ENCODE measurements at regions not wholly inside any gene's neighbourhood (a gene's known extent, or its start where the extent isn't known, plus 50 kb on each side); places are given as distances from the start of the nearest gene placed in this dataset.

- DNase-seq (ENCODE audit: low spot score in 2 of 2) = no peak
- no peaks in the 10 kb centered on the region for H3K9me3 ChIP-seq
- H3K4me3 ChIP-seq = no peak overlapping the region
- WGBS, 2 donors = 84 to 85% methylated on average over 2 of the region's 2 CpGs
- peaks cover 0 to 8% (median 2%) of the 10 kb centered on the region in 4 donors for H3K4me1 ChIP-seq
- TF ChIP-seq CTCF (IDR thresholded peaks at IDR 0.05) = no peak
- TF ChIP-seq EP300 (IDR thresholded peaks at IDR 0.05) = no peak
- no peak for TF ChIP-seq POLR2A (IDR thresholded peaks at IDR 0.05)
- no peak overlapping the region for H3K27ac ChIP-seq
- H3K36me3 ChIP-seq = no peaks in the 10 kb centered on the region
- no peaks in the 10 kb centered on the region for H3K27me3 ChIP-seq
Measured at GRCh38 chr7:17710312-17710711, 230.0 kb downstream of the SNX13 start.

GRCh38 chr7:17713584-17713983 is 226.7 kb downstream of the SNX13 start:
- DNase-seq (ENCODE audit: low spot score in 2 of 2) = no peak
- no peaks in the 10 kb centered on the region for H3K27me3 ChIP-seq
- no peak overlapping the region for H3K4me3 ChIP-seq
- no peaks in the 10 kb centered on the region for H3K4me1 ChIP-seq
- H3K9me3 ChIP-seq = no peaks in the 10 kb centered on the region
- TF ChIP-seq POLR2A (IDR thresholded peaks at IDR 0.05) (no peak), EP300 (IDR thresholded peaks at IDR 0.05) (no peak), CTCF (IDR thresholded peaks at IDR 0.05) (no peak)
- 43% methylated on average over 1 of the region's 1 CpG; no CpG with 5 or more reads in 1 of the 2 donors for WGBS, 2 donors
- no peak overlapping the region for H3K27ac ChIP-seq
- H3K36me3 ChIP-seq = no peaks in the 10 kb centered on the region

- H3K27ac ChIP-seq = no peak overlapping the region
- no peak for DNase-seq (ENCODE audit: low spot score in 2 of 2)
- no peaks in the 10 kb centered on the region for H3K4me1 ChIP-seq
- no peak for TF ChIP-seq POLR2A (IDR thresholded peaks at IDR 0.05)
- no peaks in the 10 kb centered on the region for H3K9me3 ChIP-seq
- no peaks in the 10 kb centered on the region for H3K36me3 ChIP-seq
- no peaks in the 10 kb centered on the region for H3K27me3 ChIP-seq
- WGBS, 2 donors = 80 to 81% methylated on average over 1 to 2 of the region's 2 CpGs
- H3K4me3 ChIP-seq = no peak overlapping the region
Measured at GRCh38 chr7:17716816-17717215, 223.5 kb downstream of the SNX13 start.

GRCh38 chr7:17719998-17720397 is 220.3 kb downstream of the SNX13 start:
- 85 to 88% methylated on average over 5 of the region's 5 CpGs for WGBS, 2 donors
- Histone ChIP-seq H3K36me3 (no peaks in the 10 kb centered on the region), H3K4me1 (no peaks in the 10 kb centered on the region), H3K4me3 (no peak overlapping the region), H3K27ac (no peak overlapping the region), H3K27me3 (no peaks in the 10 kb centered on the region), H3K9me3 (no peaks in the 10 kb centered on the region)
- no peak for DNase-seq (ENCODE audit: low spot score in 2 of 2)
- TF ChIP-seq CTCF (IDR thresholded peaks at IDR 0.05) (no peak), POLR2A (IDR thresholded peaks at IDR 0.05) (no peak), EP300 (IDR thresholded peaks at IDR 0.05) (no peak)

GRCh38 chr7:17721736-17722285 is 218.5 kb downstream of the SNX13 start:
- DNase-seq (ENCODE audit: low spot score in 2 of 2) = no peak
- Histone ChIP-seq H3K4me3 (no peak overlapping the region), H3K4me1 (no peaks in the 10 kb centered on the region), H3K27ac (no peak overlapping the region), H3K27me3 (no peaks in the 10 kb centered on the region), H3K9me3 (no peaks in the 10 kb centered on the region), H3K36me3 (no peaks in the 10 kb centered on the region)
- TF ChIP-seq EP300 (IDR thresholded peaks at IDR 0.05) = no peak

GRCh38 chr7:17722798-17723197 is 217.5 kb downstream of the SNX13 start:
- DNase-seq (ENCODE audit: low spot score in 2 of 2) = no peak
- Histone ChIP-seq H3K27ac (no peak overlapping the region), H3K27me3 (no peaks in the 10 kb centered on the region), H3K4me1 (no peaks in the 10 kb centered on the region), H3K4me3 (no peak overlapping the region), H3K9me3 (no peaks in the 10 kb centered on the region), H3K36me3 (no peaks in the 10 kb centered on the region)
- WGBS, 2 donors = 63 to 68% methylated on average over 2 of the region's 2 CpGs
- TF ChIP-seq POLR2A (IDR thresholded peaks at IDR 0.05) = no peak

- WGBS, 2 donors = 58 to 66% methylated on average over 2 of the region's 2 CpGs
- Histone ChIP-seq H3K27ac (no peak overlapping the region), H3K9me3 (no peaks in the 10 kb centered on the region), H3K4me3 (no peak overlapping the region), H3K4me1 (no peaks in the 10 kb centered on the region), H3K36me3 (no peaks in the 10 kb centered on the region), H3K27me3 (no peaks in the 10 kb centered on the region)
- TF ChIP-seq CTCF (IDR thresholded peaks at IDR 0.05) (no peak), EP300 (IDR thresholded peaks at IDR 0.05) (no peak), POLR2A (IDR thresholded peaks at IDR 0.05) (no peak)
- no peak for DNase-seq (ENCODE audit: low spot score in 2 of 2)
Measured at GRCh38 chr7:17725821-17726220, 214.5 kb downstream of the SNX13 start.

Measured in tibial nerve (tissue), 4 donors.